Sigmoid colon (tissue), 6 donors: ENCODE measurements at regions not wholly inside any gene's neighbourhood (a gene's known extent, or its start where the extent isn't known, plus 50 kb on each side); places are given as distances from the start of the nearest gene placed in this dataset.

ENCODE experiments used
- DNase-seq: peaks from one replicate; pipeline ENCODE4 v3.0.0-alpha.2; 2019
- H3K27ac ChIP-seq, 4 donors: fragments of 200-600 bp; sonication (generic); one replicate each; pipeline ENCODE4 v1.5.1; 2016 to 2019; ENCODE audit warnings: mild to moderate bottlenecking in 1 of 4
- H3K27me3 ChIP-seq, 3 donors: fragments of 200-600 bp; sonication (generic); one replicate each; pipeline ENCODE4 v1.5.1; 2019; ENCODE audit warnings: mild to moderate bottlenecking in 1 of 3
- H3K36me3 ChIP-seq, 4 donors: fragments of 200-600 bp; sonication (generic); one replicate each; pipeline ENCODE4 v1.5.1; 2016 to 2019
- H3K4me1 ChIP-seq, 4 donors: fragments of 200-600 bp; sonication (generic); one replicate each; pipeline ENCODE4 v1.5.1; 2017 to 2019
- H3K4me3 ChIP-seq, 4 donors: fragments of 200-600 bp; sonication (generic); one replicate each; pipeline ENCODE4 v1.5.1; 2017 to 2019; ENCODE audit warnings: mild to moderate bottlenecking in 2 of 4, moderate library complexity in 1 of 4
- H3K9me3 ChIP-seq, 4 donors: fragments of 200-600 bp in 3 of 4; sonication (generic) in 3 of 4; one replicate each; pipeline versions ENCODE4 v1.5.1 to v1.6.1; 2013 to 2019
- CTCF ChIP-seq, 4 experiments: fragments of 450-650 bp in 3 of 4; fragments of 200-600 bp in 1 of 4; IDR thresholded peaks; one replicate each; pipeline ENCODE4 v1.5.1; 2016 to 2019; ENCODE audit warnings: antibody characterized with exemption in 4 of 4, mild to moderate bottlenecking in 3 of 4, moderate library complexity in 2 of 4
- EP300 ChIP-seq, 4 donors: sonication (generic); formaldehyde crosslinking; IDR thresholded peaks; one replicate each; pipeline ENCODE4 v1.6.1; 2017; ENCODE audit warnings: antibody characterized with exemption in 4 of 4
- POLR2A ChIP-seq, 2 donors: fragments of 450-650 bp; IDR thresholded peaks; one replicate each; pipeline ENCODE4 v1.6.1; 2016; ENCODE audit warnings: antibody characterized with exemption in 2 of 2, mild to moderate bottlenecking in 2 of 2, moderate library complexity in 2 of 2
- POLR2AphosphoS5 ChIP-seq, 4 donors: sonication (generic); formaldehyde crosslinking; IDR thresholded peaks; one replicate each; pipeline ENCODE4 v1.6.1; 2017; ENCODE audit warnings: antibody characterized with exemption in 4 of 4
- WGBS, 2 donors: extraction: QIAGEN DNeasy Blood & Tissue Kit; methylation state at CpG; one replicate each; pipeline ENCODE4 v1.1.7; 2013; 5-methylcytosine and 5-hydroxymethylcytosine counted together
- intact Hi-C: fragments of 100-400 bp; cut with DNase I; formaldehyde crosslinking; loops from one replicate; pipeline ENCODE4 v1.15.1; 2023
- donor health status: healthy with polysubstance abuse.
- donor health status: healthy.

GRCh38 chr7:80403686-80404241 lies 108.1 kb downstream of the GNAT3 start:
- H3K4me1 ChIP-seq = no peaks in the 10 kb centered on the region
- TF ChIP-seq POLR2AphosphoS5 (IDR thresholded peaks at IDR 0.05) (no peak), POLR2A (IDR thresholded peaks at IDR 0.05) (no peak), EP300 (IDR thresholded peaks at IDR 0.05) (no peak), CTCF (IDR thresholded peaks at IDR 0.05) (no peak)
- no peaks in the 10 kb centered on the region for H3K36me3 ChIP-seq
- intact Hi-C loops = no loop called here
- no peaks in the 10 kb centered on the region for H3K27me3 ChIP-seq
- no peak overlapping the region for H3K27ac ChIP-seq
- H3K4me3 ChIP-seq = no peak overlapping the region
- DNase-seq = no peak
- whole genome bisulfite sequencing, 2 donors = 61 to 66% methylated on average over 1 of the region's 1 CpG
- H3K9me3 ChIP-seq = no peaks in the 10 kb centered on the region

GRCh38 chr7:80401708-80402107 lies 110.2 kb downstream of the GNAT3 start:
- WGBS, 2 donors = 65 to 82% methylated on average over 1 of the region's 1 CpG
- TF ChIP-seq CTCF (IDR thresholded peaks at IDR 0.05) (no peak), POLR2AphosphoS5 (IDR thresholded peaks at IDR 0.05) (no peak), POLR2A (IDR thresholded peaks at IDR 0.05) (no peak), EP300 (IDR thresholded peaks at IDR 0.05) (no peak)
- H3K4me3 ChIP-seq = no peak overlapping the region
- intact Hi-C loops = no loop called here
- H3K27ac ChIP-seq = no peak overlapping the region
- no peak for DNase-seq
- H3K27me3 ChIP-seq = no peaks in the 10 kb centered on the region
- H3K9me3 ChIP-seq = no peaks in the 10 kb centered on the region
- no peaks in the 10 kb centered on the region for H3K36me3 ChIP-seq
- no peaks in the 10 kb centered on the region for H3K4me1 ChIP-seq

- Histone ChIP-seq H3K4me1 (peaks cover 0 to 4% (median 0%) of the 10 kb centered on the region in 4 donors), H3K4me3 (no peak overlapping the region), H3K36me3 (no peaks in the 10 kb centered on the region), H3K27me3 (no peaks in the 10 kb centered on the region), H3K9me3 (no peaks in the 10 kb centered on the region), H3K27ac (no peak overlapping the region)
- no peak for TF ChIP-seq CTCF (IDR thresholded peaks at IDR 0.05)
- TF ChIP-seq POLR2AphosphoS5 (IDR thresholded peaks at IDR 0.05) = no peak
- TF ChIP-seq POLR2A (IDR thresholded peaks at IDR 0.05) = no peak
- no peak for TF ChIP-seq EP300 (IDR thresholded peaks at IDR 0.05)
- WGBS, 2 donors = 25 to 75% methylated on average over 2 of the region's 2 CpGs
- intact Hi-C loops = loop anchor here (2.0 to 5.0 kb wide), 3 partner anchors 259 to 331 kb away; partner anchors contain the start of gene GNAI1
- no peak for DNase-seq
Measured at GRCh38 chr7:80393786-80394185, 118.1 kb downstream of the GNAT3 start.

- 73 to 82% methylated on average over 4 of the region's 4 CpGs for WGBS, 2 donors
- H3K27ac ChIP-seq = no peak overlapping the region
- no peaks in the 10 kb centered on the region for H3K27me3 ChIP-seq
- H3K9me3 ChIP-seq = no peaks in the 10 kb centered on the region
- intact Hi-C loops = loop anchor here (2.0 to 5.0 kb wide), 3 partner anchors 258 to 330 kb away; partner anchors contain the start of gene GNAI1
- H3K4me1 ChIP-seq = peaks cover 0 to 4% (median 0%) of the 10 kb centered on the region in 4 donors
- DNase-seq = no peak
- TF ChIP-seq POLR2A (IDR thresholded peaks at IDR 0.05) (no peak), CTCF (IDR thresholded peaks at IDR 0.05) (peak; percentile 17 to 57 (median 44)), POLR2AphosphoS5 (IDR thresholded peaks at IDR 0.05) (no peak), EP300 (IDR thresholded peaks at IDR 0.05) (no peak)
- no peak overlapping the region for H3K4me3 ChIP-seq
- H3K36me3 ChIP-seq = no peaks in the 10 kb centered on the region
Measured at GRCh38 chr7:80392229-80393169, 119.4 kb downstream of the GNAT3 start.
